ENCODE measurements at regions not wholly inside any gene's neighbourhood (a gene's known extent, or its start where the extent isn't known, plus 50 kb on each side); places are given as distances from the start of the nearest gene placed in this dataset.

DNA sequence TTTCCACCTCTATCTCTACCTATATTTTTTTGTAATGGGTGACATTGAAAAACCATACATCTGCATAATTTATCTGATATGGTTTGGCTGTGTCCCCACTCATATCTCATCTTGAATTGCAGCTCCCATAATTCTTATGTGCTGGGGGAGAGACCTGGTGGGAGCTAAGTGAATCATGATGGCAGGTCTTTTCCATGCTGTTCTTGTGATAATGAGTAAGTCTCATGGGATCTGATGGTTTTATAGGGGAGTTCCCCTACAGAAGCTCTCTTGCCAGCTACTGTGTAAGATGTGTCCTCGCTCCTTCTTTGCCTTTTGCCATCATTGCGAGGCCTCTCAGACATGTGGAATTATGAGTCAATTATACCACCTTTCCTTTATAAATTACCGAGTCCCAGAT is 551.0 kb upstream of the ANO5 start:
- Histone ChIP-seq H3K36me3 (ENCODE audit: control insufficient read depth in 2 of 2, extremely low read depth in 1 of 2, insufficient read depth in 2 of 2, low read length in 2 of 2) (no peaks in the 10 kb centered on the region), H3K79me2 (ENCODE audit: control insufficient read depth, insufficient read depth, low read length) (no peaks in the 10 kb centered on the region), H3K4me1 (ENCODE audit: control insufficient read depth, extremely low read depth, insufficient read depth, low read length) (no peaks in the 10 kb centered on the region), H3K9ac (replicated peaks; ENCODE audit: extremely low read depth, insufficient read depth, low read length) (no peak overlapping the region), H3K9me1 (replicated peaks; ENCODE audit: control insufficient read depth, extremely low read depth, insufficient read depth, low read length) (no peaks in the 10 kb centered on the region), H3K4me2 (ENCODE audit: insufficient read depth, low read length) (no peak overlapping the region), H2AFZ (ENCODE audit: low read depth, low read length) (no peak overlapping the region), H4K20me1 (replicated peaks; ENCODE audit: control insufficient read depth, extremely low read depth, insufficient read depth, low read length) (no peaks in the 10 kb centered on the region), H3K27ac (ENCODE audit: insufficient read depth, low read depth, low read length) (no peak overlapping the region), H3K27me3 (ENCODE audit: control insufficient read depth in 2 of 2, insufficient read depth in 2 of 2, low read length in 2 of 2) (no peaks in the 10 kb centered on the region), H3K9me3 (replicated peaks; ENCODE audit: control insufficient read depth, insufficient read depth, low read length) (peaks cover 4% of the 10 kb centered on the region), H3K4me3 (replicated peaks in 1 of 3; ENCODE audit: insufficient read depth in 1 of 3, low read depth in 1 of 3, low read length in 3 of 3) (no peak overlapping the region)
- dilution Hi-C loops (cut with MboI; ENCODE audit: extremely low pct_ligation_motif_present, low sequenced_read_pairs): no loop called here
- TF ChIP-seq FOS (IDR thresholded peaks at IDR 0.05; ENCODE audit: borderline replicate concordance, insufficient read depth, low read length) (no peak), POLR2A (IDR thresholded peaks at IDR 0.05; ENCODE audit: low read depth, low read length) (no peak), GATA2 (IDR thresholded peaks at IDR 0.05; ENCODE audit: insufficient read depth, insufficient read length, low read depth, low read length) (no peak), MAX (IDR thresholded peaks at IDR 0.05; ENCODE audit: insufficient read depth, insufficient read length) (no peak), POLR2AphosphoS5 (IDR thresholded peaks at IDR 0.05; ENCODE audit: insufficient read depth, low read depth, low read length) (no peak), CTCF (IDR thresholded peaks at IDR 0.05; ENCODE audit: extremely low read depth in 1 of 2, insufficient read depth in 1 of 2, low read depth in 1 of 2, low read length in 2 of 2) (no peak), EZH2 (IDR thresholded peaks at IDR 0.05; ENCODE audit: borderline replicate concordance, low read depth, low read length, severe bottlenecking) (no peak), JUN (IDR thresholded peaks at IDR 0.05; ENCODE audit: borderline replicate concordance, insufficient read depth, insufficient read length, low read depth) (no peak), MYC (IDR thresholded peaks at IDR 0.05; ENCODE audit: low read depth, low read length) (no peak)
- intact Hi-C loops (cut with micrococcal nuclease): no loop called here
- BruUV-seq (replicated peaks): no TSS peak
- ChIA-PET CTCF (no interaction called here), POLR2A (no interaction called here)
- FAIRE-seq: no peak
- no peak for DNase-seq (ENCODE audit: low read depth, low spot score)

Data from endothelial cell of umbilical vein (primary cell).